DND-41 (cell line): ENCODE measurements at regions not wholly inside any gene's neighbourhood (a gene's known extent, or its start where the extent isn't known, plus 50 kb on each side); places are given as distances from the start of the nearest gene placed in this dataset.
"Not testable (repeated sequence)": the region's sequence is repeated elsewhere in the genome, so short reads cannot be mapped to it uniquely, and the experiment has no call there.

Source experiments
- ATAC-seq: fragments of 200-7000 bp; cut with Tn5 transposase; 3 replicates; pipeline ENCODE4 v1.9.1; 2021; ENCODE audit warnings: low read depth; ENCODE audit not compliant: insufficient read depth
- DNase-seq: peaks from one replicate; pipeline ENCODE4 v3.0.0-alpha.2; 2020
- H2AFZ ChIP-seq: 2 replicates; pipeline ENCODE4 v1.6.0; 2012; ENCODE audit warnings: low read depth, low read length
- H3K27ac ChIP-seq: 2 replicates; pipeline ENCODE4 v1.5.1; 2012; ENCODE audit warnings: low read length, inconsistent platforms
- H3K27me3 ChIP-seq: fragments of 200-600 bp; sonication (generic); 2 replicates; pipeline ENCODE4 v1.6.0; 2012; ENCODE audit warnings: low read length, mild to moderate bottlenecking, inconsistent platforms; ENCODE audit not compliant: insufficient read depth, poor library complexity
- H3K36me3 ChIP-seq: 2 replicates; pipeline ENCODE4 v1.5.1; 2012; ENCODE audit warnings: low read length, inconsistent platforms; ENCODE audit not compliant: insufficient read depth
- H3K4me1 ChIP-seq: 2 replicates; pipeline ENCODE4 v1.5.1; 2012; ENCODE audit warnings: mild to moderate bottlenecking, low read length; ENCODE audit not compliant: insufficient read depth
- H3K4me2 ChIP-seq: 2 replicates; pipeline ENCODE4 v1.6.0; 2012; ENCODE audit warnings: mild to moderate bottlenecking, moderate library complexity, low read length, inconsistent platforms; ENCODE audit not compliant: insufficient read depth
- H3K4me3 ChIP-seq, 2 experiments: fragments of 200-600 bp in 1 of 2; shearing (Covaris generic) in 1 of 2; 2 replicates each; pipeline ENCODE4 v1.5.1; 2012 to 2016; ENCODE audit warnings: inconsistent platforms in 2 of 2, low read length in 2 of 2, mild to moderate bottlenecking in 2 of 2, low read depth in 1 of 2, moderate library complexity in 1 of 2
- H3K79me2 ChIP-seq: 2 replicates; pipeline ENCODE4 v1.6.0; 2012; ENCODE audit warnings: low read length, inconsistent platforms; ENCODE audit not compliant: insufficient read depth
- H3K9ac ChIP-seq: 2 replicates; pipeline ENCODE4 v1.6.0; 2012; ENCODE audit warnings: low read depth, mild to moderate bottlenecking, inconsistent platforms, low read length, moderate library complexity
- H3K9me3 ChIP-seq: 2 replicates; pipeline ENCODE4 v1.5.1; 2012; ENCODE audit warnings: low read length, moderate library complexity, mild to moderate bottlenecking, inconsistent platforms; ENCODE audit not compliant: insufficient read depth, severe bottlenecking
- H4K20me1 ChIP-seq: 2 replicates; pipeline ENCODE4 v1.6.0; 2012; ENCODE audit warnings: low read length; ENCODE audit not compliant: insufficient read depth
- EZH2 ChIP-seq: IDR thresholded peaks from 3 replicates; pipeline ENCODE4 v1.6.1; 2012; ENCODE audit warnings: borderline replicate concordance, low read depth, mild to moderate bottlenecking, moderate library complexity, low read length, inconsistent platforms; ENCODE audit not compliant: severe bottlenecking
- TF ChIP-seq, protein P1 (sequence below): IDR thresholded peaks from 2 replicates; pipeline ENCODE4 v1.5.1; 2012; ENCODE audit warnings: borderline replicate concordance, low read length, moderate library complexity, mild to moderate bottlenecking; ENCODE audit not compliant: poor library complexity, severe bottlenecking; ENCODE audit errors: extremely low read depth

DNA sequence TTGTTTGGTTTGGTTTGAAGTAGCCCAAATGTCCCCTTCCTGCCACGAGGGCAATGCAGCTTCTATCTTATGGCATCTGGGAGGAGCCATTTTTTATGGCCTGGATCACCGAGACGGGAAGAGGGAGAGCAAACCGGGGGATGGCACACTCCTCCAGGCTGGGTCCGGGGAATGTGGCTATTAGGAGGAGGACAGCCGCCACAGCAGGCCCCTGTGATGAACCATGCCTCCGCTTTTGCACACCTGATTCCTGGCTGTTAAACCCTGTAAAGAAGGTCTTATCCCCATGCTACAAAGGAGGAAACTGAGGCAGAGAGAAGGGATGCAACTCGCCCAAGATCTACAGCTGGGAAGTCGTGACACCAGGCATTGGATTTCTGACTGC is 157.6 kb downstream of the OR4M2 start:
- H2AFZ ChIP-seq, result no peak overlapping the region

DNA sequence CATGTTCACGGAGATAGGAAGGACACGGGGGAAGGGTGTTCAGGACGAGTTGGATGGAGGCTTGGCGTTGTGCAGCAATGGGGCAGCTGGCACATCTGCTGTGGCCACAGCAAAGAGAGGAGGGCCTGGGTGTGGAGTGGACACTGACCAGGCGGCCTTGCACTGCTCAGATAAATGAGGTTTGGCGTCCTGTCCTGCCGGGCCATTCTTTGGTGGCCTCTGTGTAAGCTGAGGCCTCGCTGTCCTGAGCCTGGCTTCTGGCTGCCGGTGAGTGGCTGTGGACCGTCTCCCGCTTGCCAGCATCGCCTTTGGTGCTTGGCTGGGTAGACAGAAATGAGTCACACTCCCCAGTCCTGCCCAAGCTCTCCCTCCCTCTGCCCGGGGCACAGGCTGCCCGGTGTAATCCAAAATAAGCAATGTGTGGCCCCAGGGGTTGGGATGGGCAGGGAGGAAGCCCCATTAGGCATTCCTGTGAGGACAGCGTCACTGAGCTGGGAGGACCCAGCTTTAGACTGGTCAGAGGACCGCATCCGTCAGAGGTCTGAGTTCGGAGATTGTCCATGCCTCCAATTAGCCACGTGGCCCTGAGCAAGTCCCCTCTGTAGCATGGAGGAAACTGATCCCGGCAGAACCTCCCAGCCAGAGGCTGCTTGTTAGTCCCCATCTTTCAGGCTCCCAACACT is 158.1 kb downstream of the OR4M2 start:
- not testable (repeated sequence) for DNase-seq

More for the DNA sequence above, 157.6 kb downstream of the OR4M2 start:
- Histone ChIP-seq H3K79me2 (no peaks in the 10 kb centered on the region), H3K27me3 (no peaks in the 10 kb centered on the region), H3K9me3 (no peaks in the 10 kb centered on the region), H3K4me3 (no peak overlapping the region), H3K4me1 (no peaks in the 10 kb centered on the region), H3K36me3 (no peaks in the 10 kb centered on the region), H3K27ac (no peak overlapping the region), H4K20me1 (no peaks in the 10 kb centered on the region), H3K4me2 (no peak overlapping the region), H3K9ac (no peak overlapping the region)
- no peak for TF ChIP-seq EZH2
- TF ChIP-seq, protein P1, sequence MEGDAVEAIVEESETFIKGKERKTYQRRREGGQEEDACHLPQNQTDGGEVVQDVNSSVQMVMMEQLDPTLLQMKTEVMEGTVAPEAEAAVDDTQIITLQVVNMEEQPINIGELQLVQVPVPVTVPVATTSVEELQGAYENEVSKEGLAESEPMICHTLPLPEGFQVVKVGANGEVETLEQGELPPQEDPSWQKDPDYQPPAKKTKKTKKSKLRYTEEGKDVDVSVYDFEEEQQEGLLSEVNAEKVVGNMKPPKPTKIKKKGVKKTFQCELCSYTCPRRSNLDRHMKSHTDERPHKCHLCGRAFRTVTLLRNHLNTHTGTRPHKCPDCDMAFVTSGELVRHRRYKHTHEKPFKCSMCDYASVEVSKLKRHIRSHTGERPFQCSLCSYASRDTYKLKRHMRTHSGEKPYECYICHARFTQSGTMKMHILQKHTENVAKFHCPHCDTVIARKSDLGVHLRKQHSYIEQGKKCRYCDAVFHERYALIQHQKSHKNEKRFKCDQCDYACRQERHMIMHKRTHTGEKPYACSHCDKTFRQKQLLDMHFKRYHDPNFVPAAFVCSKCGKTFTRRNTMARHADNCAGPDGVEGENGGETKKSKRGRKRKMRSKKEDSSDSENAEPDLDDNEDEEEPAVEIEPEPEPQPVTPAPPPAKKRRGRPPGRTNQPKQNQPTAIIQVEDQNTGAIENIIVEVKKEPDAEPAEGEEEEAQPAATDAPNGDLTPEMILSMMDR, result no peak
- DNase-seq (no peak), ATAC-seq (no peak)

DNA sequence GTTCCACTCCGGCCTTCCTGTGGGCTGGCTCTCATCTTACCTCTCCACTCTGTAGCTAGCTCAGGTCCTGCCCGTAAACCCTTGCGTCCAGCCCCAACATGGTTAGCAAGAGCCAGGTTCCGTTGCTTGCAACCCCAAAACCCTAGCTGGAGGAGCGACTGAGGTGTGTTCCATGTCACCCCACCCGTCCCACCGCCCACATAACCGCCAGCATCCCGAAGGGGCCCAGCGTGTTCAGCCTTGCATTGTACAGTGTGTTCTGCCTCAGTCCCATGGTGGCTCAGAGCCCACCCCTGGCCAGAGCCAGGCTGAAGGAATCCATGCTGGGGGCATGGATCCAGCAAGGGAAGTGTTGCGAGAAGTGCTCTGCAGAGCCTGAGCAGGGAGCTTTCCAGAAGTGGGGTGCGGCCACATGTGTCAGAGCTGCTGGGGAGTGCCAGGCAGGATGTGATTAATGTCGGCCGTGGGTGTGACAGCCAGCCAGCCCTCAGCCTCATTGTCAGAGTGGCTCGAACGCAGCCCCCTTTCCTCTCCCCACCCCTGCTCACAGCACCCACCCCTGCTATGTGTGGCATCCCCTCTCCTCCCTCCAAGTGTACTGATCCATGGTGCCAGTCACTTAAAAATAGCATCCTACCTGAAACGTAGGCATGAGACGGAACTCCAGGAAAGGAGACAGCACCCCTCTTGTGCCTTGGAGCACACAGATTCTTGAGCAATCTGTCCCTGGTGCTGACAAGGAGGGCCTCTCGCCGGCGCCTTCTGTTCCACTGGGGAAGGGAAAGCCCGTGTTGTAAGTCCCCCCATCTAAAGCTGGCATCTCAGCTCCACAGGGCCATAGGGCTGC is 158.9 kb downstream of the OR4M2 start:
- H4K20me1 ChIP-seq, H3K9me3 ChIP-seq, H3K4me1 ChIP-seq, H3K9ac ChIP-seq, DNase-seq, H3K79me2 ChIP-seq, H3K27ac ChIP-seq, H3K4me2 ChIP-seq, H3K4me3 ChIP-seq, ATAC-seq, H3K27me3 ChIP-seq, H3K36me3 ChIP-seq, H2AFZ ChIP-seq: not testable (repeated sequence)

More for the DNA sequence above, 158.1 kb downstream of the OR4M2 start:
- H3K27me3 ChIP-seq, H3K4me3 ChIP-seq, H3K36me3 ChIP-seq, H3K9ac ChIP-seq, H3K4me2 ChIP-seq, H3K27ac ChIP-seq, ATAC-seq, H3K79me2 ChIP-seq, H3K4me1 ChIP-seq, H2AFZ ChIP-seq, H4K20me1 ChIP-seq, H3K9me3 ChIP-seq: not testable (repeated sequence)

DNA sequence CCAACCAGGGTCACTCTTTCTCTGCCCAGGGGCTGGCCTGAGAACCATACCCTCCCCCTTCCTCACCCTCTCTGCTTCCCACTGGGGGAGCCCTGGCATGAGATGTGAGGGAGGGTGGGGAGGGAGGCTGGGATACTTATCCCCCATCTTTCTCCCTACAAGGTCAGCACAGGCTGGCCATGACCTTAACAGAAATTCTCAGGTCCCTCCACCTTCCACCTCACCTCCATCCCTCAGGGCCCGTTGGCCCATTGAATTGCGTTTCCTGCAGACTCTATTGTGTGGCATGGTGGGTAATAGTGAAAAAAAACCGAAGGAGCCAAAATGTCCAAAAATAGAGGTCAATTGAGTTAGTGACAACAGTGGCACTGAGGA is 159.5 kb downstream of the OR4M2 start:
- H3K79me2 ChIP-seq, result no peaks in the 10 kb centered on the region
- no peak overlapping the region for H3K27ac ChIP-seq
- DNase-seq (no peak), ATAC-seq (no peak)
- no peaks in the 10 kb centered on the region for H4K20me1 ChIP-seq
- H3K4me2 ChIP-seq, result no peak overlapping the region
- no peaks in the 10 kb centered on the region for H3K4me1 ChIP-seq
- no peak overlapping the region for H3K4me3 ChIP-seq
- no peaks in the 10 kb centered on the region for H3K27me3 ChIP-seq
- no peaks in the 10 kb centered on the region for H3K36me3 ChIP-seq
- H3K9ac ChIP-seq, result no peak overlapping the region
- no peaks in the 10 kb centered on the region for H3K9me3 ChIP-seq
- TF ChIP-seq EZH2, result no peak
- TF ChIP-seq, protein P1, result no peak
- H2AFZ ChIP-seq, result no peak overlapping the region
